Activated CD8-positive, alpha-beta T cell treated with anti-CD3 and anti-CD28 coated beads for 36 hours (primary cell): ENCODE measurements at regions not wholly inside any gene's neighbourhood (a gene's known extent, or its start where the extent isn't known, plus 50 kb on each side); places are given as distances from the start of the nearest gene placed in this dataset.
A peak's percentile ranks its signal among the peaks of the same experiment; 100 is the strongest.
"Not testable (repeated sequence)": the region's sequence is repeated elsewhere in the genome, so short reads cannot be mapped to it uniquely, and the experiment has no call there.

ENCODE experiments used
- ATAC-seq: fragments of 200-7000 bp; cut with Tn5 transposase; one replicate; pipeline ENCODE4 v1.10.0; 2021; ENCODE audit warnings: mild to moderate bottlenecking, moderate library complexity
- CTCF ChIA-PET: fragments of 350-600 bp; sonication (Branson Sonifier 250); formaldehyde crosslinking; loops from one replicate; lab custom pipeline; 2021; ENCODE audit warnings: antibody characterized with exemption; lab: Charles Lee
- POLR2A ChIA-PET: fragments of 350-600 bp; sonication (Branson Sonifier 250); formaldehyde crosslinking; loops from one replicate; lab custom pipeline; 2021; ENCODE audit warnings: antibody characterized with exemption; lab: Charles Lee
- DNase-seq: peaks from one replicate; pipeline ENCODE4 v3.0.0-alpha.2; 2020
- H3K27ac Mint-ChIP-seq: one replicate; pipeline ENCODE4 v1.8.0; 2021; ENCODE audit warnings: mild to moderate bottlenecking, mixed read lengths
- H3K27me3 Mint-ChIP-seq: one replicate; pipeline ENCODE4 v1.8.0; 2021; ENCODE audit warnings: mixed read lengths
- H3K36me3 Mint-ChIP-seq: one replicate; pipeline ENCODE4 v1.8.0; 2021; ENCODE audit warnings: low read depth, mixed read lengths
- H3K4me1 Mint-ChIP-seq: one replicate; pipeline ENCODE4 v1.8.0; 2021; ENCODE audit warnings: low read depth, mixed read lengths
- H3K4me3 Mint-ChIP-seq: one replicate; pipeline ENCODE4 v1.8.0; 2021; ENCODE audit warnings: mild to moderate bottlenecking, moderate library complexity, mixed read lengths
- H3K9me3 Mint-ChIP-seq: one replicate; pipeline ENCODE4 v1.8.0; 2021; ENCODE audit warnings: mixed read lengths
- intact Hi-C: fragments of 100-400 bp; cut with micrococcal nuclease; formaldehyde crosslinking; loops from one replicate; pipeline ENCODE4 v1.10.0; 2022
- TF ChIP-seq, protein P1 (sequence below): fragments of 200-600 bp; IDR thresholded peaks from one replicate; pipeline ENCODE4 v1.8.0; 2022; ENCODE audit warnings: antibody characterized with exemption, mild to moderate bottlenecking

DNA sequence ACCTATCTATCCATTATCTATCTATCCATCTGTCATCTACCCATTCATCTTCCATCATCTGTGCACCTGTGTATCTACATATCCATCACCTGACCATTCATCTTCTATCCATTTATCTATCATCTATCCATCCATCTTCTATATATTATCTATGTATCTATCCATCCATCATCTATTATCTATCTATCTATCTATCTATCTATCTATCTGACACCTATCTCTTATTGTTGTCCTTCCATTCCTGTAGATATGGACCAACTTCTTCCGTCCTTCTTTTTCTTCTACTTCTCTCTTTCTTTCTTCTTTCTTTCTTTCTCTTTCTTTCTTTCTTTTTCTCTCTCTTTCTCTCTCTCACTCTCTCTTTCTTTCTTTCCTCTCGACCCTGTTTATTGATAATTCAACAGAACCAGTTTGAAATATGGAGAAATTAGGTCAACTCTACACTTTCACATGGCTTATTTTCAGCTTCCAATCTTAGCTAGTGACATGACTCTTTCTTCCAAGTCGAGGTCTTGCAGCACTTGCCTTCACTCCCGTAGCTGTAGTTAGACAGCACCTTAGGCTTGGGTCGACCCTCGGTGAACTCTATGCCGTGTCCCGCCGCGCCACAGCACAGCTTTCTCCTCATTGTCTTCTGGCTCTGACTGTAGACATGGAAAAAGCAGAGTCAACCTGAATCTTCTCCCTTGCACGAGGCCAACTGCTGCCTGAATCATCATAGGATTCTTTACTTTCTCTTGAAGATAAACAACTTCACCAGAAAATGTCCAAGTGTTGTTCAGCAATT, 110.4 kb upstream of the EXOC2 start:
- DNase-seq (no peak), ATAC-seq (no peak)
- Mint-ChIP-seq H3K27ac (no peak overlapping the region), H3K27me3 (peaks cover 10% of the 10 kb centered on the region), H3K36me3 (no peaks in the 10 kb centered on the region), H3K4me1 (no peaks in the 10 kb centered on the region), H3K9me3 (no peaks in the 10 kb centered on the region), H3K4me3 (no peak overlapping the region)
- TF ChIP-seq, protein P1, sequence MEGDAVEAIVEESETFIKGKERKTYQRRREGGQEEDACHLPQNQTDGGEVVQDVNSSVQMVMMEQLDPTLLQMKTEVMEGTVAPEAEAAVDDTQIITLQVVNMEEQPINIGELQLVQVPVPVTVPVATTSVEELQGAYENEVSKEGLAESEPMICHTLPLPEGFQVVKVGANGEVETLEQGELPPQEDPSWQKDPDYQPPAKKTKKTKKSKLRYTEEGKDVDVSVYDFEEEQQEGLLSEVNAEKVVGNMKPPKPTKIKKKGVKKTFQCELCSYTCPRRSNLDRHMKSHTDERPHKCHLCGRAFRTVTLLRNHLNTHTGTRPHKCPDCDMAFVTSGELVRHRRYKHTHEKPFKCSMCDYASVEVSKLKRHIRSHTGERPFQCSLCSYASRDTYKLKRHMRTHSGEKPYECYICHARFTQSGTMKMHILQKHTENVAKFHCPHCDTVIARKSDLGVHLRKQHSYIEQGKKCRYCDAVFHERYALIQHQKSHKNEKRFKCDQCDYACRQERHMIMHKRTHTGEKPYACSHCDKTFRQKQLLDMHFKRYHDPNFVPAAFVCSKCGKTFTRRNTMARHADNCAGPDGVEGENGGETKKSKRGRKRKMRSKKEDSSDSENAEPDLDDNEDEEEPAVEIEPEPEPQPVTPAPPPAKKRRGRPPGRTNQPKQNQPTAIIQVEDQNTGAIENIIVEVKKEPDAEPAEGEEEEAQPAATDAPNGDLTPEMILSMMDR, result no peak
- POLR2A ChIA-PET, result no interaction called here
- CTCF ChIA-PET, result interaction anchor here (1.2 to 1.3 kb wide), 2 partner anchors 210 to 594 kb away, joined by 3 read pairs; no protein-coding TSS in a partner anchor
- intact Hi-C loops, result no loop called here

DNA sequence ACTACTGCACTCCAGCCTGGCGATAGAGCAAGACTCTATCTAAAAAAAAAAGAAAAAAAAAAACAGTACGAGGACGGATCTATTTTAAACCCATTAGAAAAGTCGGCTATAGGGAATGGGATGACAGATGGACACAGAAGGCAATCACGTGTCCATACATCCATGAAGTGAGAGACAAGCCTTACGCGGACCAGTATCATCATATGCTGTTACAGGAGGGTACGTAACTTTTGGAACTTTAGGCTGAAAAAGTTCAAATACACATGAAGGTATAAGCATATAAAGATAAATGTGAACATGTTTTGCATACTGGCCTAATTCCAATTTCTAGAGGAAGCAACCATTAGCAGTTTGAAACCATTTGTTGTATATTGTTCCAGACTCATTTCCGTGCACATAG, 109.8 kb upstream of the EXOC2 start:
- POLR2A ChIA-PET, result no interaction called here

DNA sequence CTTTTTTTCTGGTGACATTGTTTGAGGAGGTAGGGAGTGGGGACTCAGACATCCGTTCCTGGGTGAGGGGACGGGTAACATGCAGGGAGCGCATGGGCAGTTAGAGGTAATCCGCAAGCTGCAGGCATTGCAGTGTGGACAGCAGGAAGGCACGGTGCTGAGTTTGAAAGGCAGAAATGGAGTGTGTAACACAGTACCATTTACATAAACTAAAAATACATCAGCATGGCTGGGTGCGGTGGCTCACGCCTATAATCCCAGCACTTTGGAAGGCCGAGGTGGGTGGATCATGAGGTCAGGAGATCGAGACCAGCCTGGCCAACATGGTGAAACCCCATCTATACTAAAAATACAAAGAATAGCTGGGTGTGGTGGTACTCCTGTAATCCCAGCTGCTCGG, 109.3 kb upstream of the EXOC2 start:
- DNase-seq, H3K4me3 Mint-ChIP-seq, ATAC-seq, intact Hi-C loops, H3K9me3 Mint-ChIP-seq, H3K36me3 Mint-ChIP-seq, H3K4me1 Mint-ChIP-seq, H3K27ac Mint-ChIP-seq, POLR2A ChIA-PET: not testable (repeated sequence)
- CTCF ChIA-PET, result interaction anchor here (0.8 to 2.0 kb wide), 3 partner anchors 80 to 595 kb away, joined by 3 to 6 read pairs (median 4); no protein-coding TSS in a partner anchor
- peaks cover 15% of the 10 kb centered on the region for H3K27me3 Mint-ChIP-seq

More for the DNA sequence above, 109.8 kb upstream of the EXOC2 start:
- CTCF ChIA-PET, result interaction anchor here (2.0 kb wide), 1 partner anchor 594 kb away, joined by 6 read pairs; no protein-coding TSS in a partner anchor
- TF ChIP-seq, protein P1, result no peak
- H3K9me3 Mint-ChIP-seq, result no peaks in the 10 kb centered on the region
- H3K4me1 Mint-ChIP-seq, result no peaks in the 10 kb centered on the region
- no peak overlapping the region for H3K27ac Mint-ChIP-seq
- H3K36me3 Mint-ChIP-seq, result no peaks in the 10 kb centered on the region
- DNase-seq, result no peak
- peaks cover 15% of the 10 kb centered on the region for H3K27me3 Mint-ChIP-seq
- H3K4me3 Mint-ChIP-seq, result no peak overlapping the region
- intact Hi-C loops, result no loop called here
- ATAC-seq, result no peak

- TF ChIP-seq, protein P1, result no peak
- Mint-ChIP-seq H3K36me3 (no peaks in the 10 kb centered on the region), H3K4me1 (no peaks in the 10 kb centered on the region), H3K9me3 (no peaks in the 10 kb centered on the region), H3K27me3 (peaks cover 24% of the 10 kb centered on the region), H3K4me3 (no peak overlapping the region), H3K27ac (no peak overlapping the region)
- no peak for DNase-seq
- intact Hi-C loops, result loop anchor here (5.0 to 10.0 kb wide), 2 partner anchors 205 to 598 kb away; no protein-coding TSS in a partner anchor
- ChIA-PET POLR2A (interaction anchor here (0.6 kb wide), 2 partner anchors 131 to 537 kb away, joined by 3 read pairs; no protein-coding TSS in a partner anchor), CTCF (interaction anchor here (1.5 to 3.8 kb wide), 3 partner anchors 15 to 597 kb away, joined by 3 to 18 read pairs (median 7); no protein-coding TSS in a partner anchor)
- ATAC-seq, result no peak
Observed at GRCh38 chr6:799769-800168, 106.8 kb upstream of the EXOC2 start.

- ATAC-seq, result peak; percentile 75
- H3K27ac Mint-ChIP-seq, result no peak overlapping the region
- H3K4me1 Mint-ChIP-seq, result no peaks in the 10 kb centered on the region
- TF ChIP-seq, protein P1, result peak; percentile 91
- ChIA-PET CTCF (interaction anchor here (0.7 to 3.8 kb wide), 25 partner anchors 9 to 639 kb away, joined by 3 to 19 read pairs (median 4); no protein-coding TSS in a partner anchor), POLR2A (no interaction called here)
- H3K27me3 Mint-ChIP-seq, result peaks cover 35% of the 10 kb centered on the region
- H3K4me3 Mint-ChIP-seq, result no peak overlapping the region
- intact Hi-C loops, result loop anchor here (5.0 to 10.0 kb wide), 2 partner anchors 203 to 600 kb away; no protein-coding TSS in a partner anchor
- H3K9me3 Mint-ChIP-seq, result no peaks in the 10 kb centered on the region
- DNase-seq, result peak; percentile 65
- H3K36me3 Mint-ChIP-seq, result no peaks in the 10 kb centered on the region
Observed at GRCh38 chr6:797479-798077, 104.6 kb upstream of the EXOC2 start.
